ENCODE measurements at regions not wholly inside any gene's neighbourhood (a gene's known extent, or its start where the extent isn't known, plus 50 kb on each side); places are given as distances from the start of the nearest gene placed in this dataset.
A peak's percentile ranks its signal among the peaks of the same experiment; 100 is the strongest.

- H3K27me3 ChIP-seq (replicated peaks in 2 of 5; ENCODE audit: control insufficient read depth in 4 of 5, insufficient read depth in 5 of 5, low read length in 4 of 5), result no peaks in the 10 kb centered on the region
- no peak overlapping the region for H3K4me3 ChIP-seq (ENCODE audit: control insufficient read depth in 1 of 7, extremely low read depth in 1 of 7, insufficient read depth in 4 of 7, low read depth in 2 of 7, low read length in 6 of 7)
- H3K36me3 ChIP-seq (ENCODE audit: control insufficient read depth in 4 of 4, insufficient read depth in 4 of 4, low read length in 3 of 4), result no peaks in the 10 kb centered on the region
- peaks cover 0 to 18% (median 4%) of the 10 kb centered on the region in 5 experiments for H3K9me3 ChIP-seq (ENCODE audit: control extremely low read depth in 1 of 5, control insufficient read depth in 4 of 5, insufficient read depth in 2 of 5, low read depth in 1 of 5, low read length in 4 of 5)
- peaks cover 0 to 3% (median 3%) of the 10 kb centered on the region in 4 experiments for H3K4me1 ChIP-seq (ENCODE audit: control extremely low read depth in 1 of 4, control insufficient read depth in 4 of 4, insufficient read depth in 4 of 4, low read length in 3 of 4)
- no peak for DNase-seq
- POLR2A ChIA-PET, result no interaction called here
- no peak overlapping the region for H3K27ac ChIP-seq (ENCODE audit: insufficient read depth in 1 of 2, low read depth in 1 of 2, low read length in 2 of 2, poor library complexity in 1 of 2, severe bottlenecking in 2 of 2)
- CTCF ChIA-PET, result interaction anchor here (1.2 to 1.7 kb wide), 2 partner anchors 18 to 22 kb away, joined by 3 to 4 read pairs; no protein-coding TSS in a partner anchor
These were observed 151.5 kb upstream of the ATXN1 start for GRCh38 chr6:16912756-16913155.

GRCh38 chr6:16911088-16911487 is 149.8 kb upstream of the ATXN1 start:
- 94% methylated on average over 2 of the region's 3 CpGs for WGBS (ENCODE audit: insufficient coverage)
- Histone ChIP-seq H3K9me3 (ENCODE audit: control extremely low read depth in 1 of 5, control insufficient read depth in 4 of 5, insufficient read depth in 2 of 5, low read depth in 1 of 5, low read length in 4 of 5) (peaks cover 0 to 18% (median 4%) of the 10 kb centered on the region in 5 experiments), H3K4me3 (ENCODE audit: control insufficient read depth in 1 of 7, extremely low read depth in 1 of 7, insufficient read depth in 4 of 7, low read depth in 2 of 7, low read length in 6 of 7) (no peak overlapping the region), H3K27me3 (replicated peaks in 2 of 5; ENCODE audit: control insufficient read depth in 4 of 5, insufficient read depth in 5 of 5, low read length in 4 of 5) (no peaks in the 10 kb centered on the region), H3K27ac (ENCODE audit: insufficient read depth in 1 of 2, low read depth in 1 of 2, low read length in 2 of 2, poor library complexity in 1 of 2, severe bottlenecking in 2 of 2) (no peak overlapping the region), H3K4me1 (ENCODE audit: control extremely low read depth in 1 of 4, control insufficient read depth in 4 of 4, insufficient read depth in 4 of 4, low read length in 3 of 4) (peaks cover 0 to 4% (median 3%) of the 10 kb centered on the region in 4 experiments), H3K36me3 (ENCODE audit: control insufficient read depth in 4 of 4, insufficient read depth in 4 of 4, low read length in 3 of 4) (no peaks in the 10 kb centered on the region)
- POLR2A ChIA-PET, result no interaction called here
- CTCF ChIA-PET, result interaction anchor here (1.7 kb wide), 1 partner anchor 23 kb away, joined by 4 read pairs; no protein-coding TSS in a partner anchor
- no peak for DNase-seq

GRCh38 chr6:16909658-16910360 is 148.5 kb upstream of the ATXN1 start:
- no peak overlapping the region for H3K4me3 ChIP-seq (ENCODE audit: control insufficient read depth in 1 of 7, extremely low read depth in 1 of 7, insufficient read depth in 4 of 7, low read depth in 2 of 7, low read length in 6 of 7)
- no peaks in the 10 kb centered on the region for H3K36me3 ChIP-seq (ENCODE audit: control insufficient read depth in 4 of 4, insufficient read depth in 4 of 4, low read length in 3 of 4)
- peaks cover 0 to 18% (median 4%) of the 10 kb centered on the region in 5 experiments for H3K9me3 ChIP-seq (ENCODE audit: control extremely low read depth in 1 of 5, control insufficient read depth in 4 of 5, insufficient read depth in 2 of 5, low read depth in 1 of 5, low read length in 4 of 5)
- H3K27me3 ChIP-seq (replicated peaks in 2 of 5; ENCODE audit: control insufficient read depth in 4 of 5, insufficient read depth in 5 of 5, low read length in 4 of 5), result no peaks in the 10 kb centered on the region
- 76% methylated on average over 4 of the region's 4 CpGs for WGBS (ENCODE audit: insufficient coverage)
- H3K4me1 ChIP-seq (ENCODE audit: control extremely low read depth in 1 of 4, control insufficient read depth in 4 of 4, insufficient read depth in 4 of 4, low read length in 3 of 4), result peaks cover 0 to 4% (median 3%) of the 10 kb centered on the region in 4 experiments
- no peak overlapping the region for H3K27ac ChIP-seq (ENCODE audit: insufficient read depth in 1 of 2, low read depth in 1 of 2, low read length in 2 of 2, poor library complexity in 1 of 2, severe bottlenecking in 2 of 2)
- POLR2A ChIA-PET, result no interaction called here
- DNase-seq, result no peak
- CTCF ChIA-PET, result no interaction called here

GRCh38 chr6:16907991-16908390 is 146.7 kb upstream of the ATXN1 start:
- Histone ChIP-seq H3K4me1 (ENCODE audit: control extremely low read depth in 1 of 4, control insufficient read depth in 4 of 4, insufficient read depth in 4 of 4, low read length in 3 of 4) (peaks cover 0 to 9% (median 5%) of the 10 kb centered on the region in 4 experiments), H3K4me3 (ENCODE audit: control insufficient read depth in 1 of 7, extremely low read depth in 1 of 7, insufficient read depth in 4 of 7, low read depth in 2 of 7, low read length in 6 of 7) (no peak overlapping the region), H3K27ac (ENCODE audit: insufficient read depth in 1 of 2, low read depth in 1 of 2, low read length in 2 of 2, poor library complexity in 1 of 2, severe bottlenecking in 2 of 2) (no peak overlapping the region), H3K27me3 (replicated peaks in 2 of 5; ENCODE audit: control insufficient read depth in 4 of 5, insufficient read depth in 5 of 5, low read length in 4 of 5) (no peaks in the 10 kb centered on the region), H3K36me3 (ENCODE audit: control insufficient read depth in 4 of 4, insufficient read depth in 4 of 4, low read length in 3 of 4) (no peaks in the 10 kb centered on the region), H3K9me3 (ENCODE audit: control extremely low read depth in 1 of 5, control insufficient read depth in 4 of 5, insufficient read depth in 2 of 5, low read depth in 1 of 5, low read length in 4 of 5) (peaks cover 0 to 10% (median 0%) of the 10 kb centered on the region in 5 experiments)
- POLR2A ChIA-PET, result no interaction called here
- CTCF ChIA-PET, result no interaction called here
- no peak for DNase-seq
- WGBS (ENCODE audit: insufficient coverage), result no CpG with 5 or more reads among the region's 1 CpG

- Histone ChIP-seq H3K36me3 (ENCODE audit: control insufficient read depth in 4 of 4, insufficient read depth in 4 of 4, low read length in 3 of 4) (no peaks in the 10 kb centered on the region), H3K4me3 (ENCODE audit: control insufficient read depth in 1 of 7, extremely low read depth in 1 of 7, insufficient read depth in 4 of 7, low read depth in 2 of 7, low read length in 6 of 7) (no peak overlapping the region), H3K9me3 (ENCODE audit: control extremely low read depth in 1 of 5, control insufficient read depth in 4 of 5, insufficient read depth in 2 of 5, low read depth in 1 of 5, low read length in 4 of 5) (no peaks in the 10 kb centered on the region), H3K4me1 (ENCODE audit: control extremely low read depth in 1 of 4, control insufficient read depth in 4 of 4, insufficient read depth in 4 of 4, low read length in 3 of 4) (peaks cover 0 to 9% (median 5%) of the 10 kb centered on the region in 4 experiments), H3K27ac (ENCODE audit: insufficient read depth in 1 of 2, low read depth in 1 of 2, low read length in 2 of 2, poor library complexity in 1 of 2, severe bottlenecking in 2 of 2) (no peak overlapping the region), H3K27me3 (replicated peaks in 2 of 5; ENCODE audit: control insufficient read depth in 4 of 5, insufficient read depth in 5 of 5, low read length in 4 of 5) (no peaks in the 10 kb centered on the region)
- POLR2A ChIA-PET, result no interaction called here
- WGBS (ENCODE audit: insufficient coverage), result 97% methylated on average over 4 of the region's 6 CpGs
- CTCF ChIA-PET, result interaction anchor here (1.1 kb wide), 2 partner anchors 13 to 140 kb away, joined by 3 to 4 read pairs; no protein-coding TSS in a partner anchor
- DNase-seq, result no peak
These were observed 143.7 kb upstream of the ATXN1 start for GRCh38 chr6:16904957-16905356.

GRCh38 chr6:16903470-16903869 is 142.2 kb upstream of the ATXN1 start:
- no peak overlapping the region for H3K27ac ChIP-seq (ENCODE audit: insufficient read depth in 1 of 2, low read depth in 1 of 2, low read length in 2 of 2, poor library complexity in 1 of 2, severe bottlenecking in 2 of 2)
- WGBS (ENCODE audit: insufficient coverage), result 0% methylated on average over 2 of the region's 7 CpGs

GRCh38 chr6:16902502-16902901 is 141.2 kb upstream of the ATXN1 start:
- ChIA-PET CTCF (no interaction called here), POLR2A (no interaction called here)
- no peaks in the 10 kb centered on the region for H3K27me3 ChIP-seq (replicated peaks in 2 of 5; ENCODE audit: control insufficient read depth in 4 of 5, insufficient read depth in 5 of 5, low read length in 4 of 5)
- no peaks in the 10 kb centered on the region for H3K36me3 ChIP-seq (ENCODE audit: control insufficient read depth in 4 of 4, insufficient read depth in 4 of 4, low read length in 3 of 4)
- H3K9me3 ChIP-seq (ENCODE audit: control extremely low read depth in 1 of 5, control insufficient read depth in 4 of 5, insufficient read depth in 2 of 5, low read depth in 1 of 5, low read length in 4 of 5), result no peaks in the 10 kb centered on the region
- no peak for DNase-seq
- peaks cover 0 to 5% (median 2%) of the 10 kb centered on the region in 4 experiments for H3K4me1 ChIP-seq (ENCODE audit: control extremely low read depth in 1 of 4, control insufficient read depth in 4 of 4, insufficient read depth in 4 of 4, low read length in 3 of 4)
- H3K27ac ChIP-seq (ENCODE audit: insufficient read depth in 1 of 2, low read depth in 1 of 2, low read length in 2 of 2, poor library complexity in 1 of 2, severe bottlenecking in 2 of 2), result no peak overlapping the region
- no peak overlapping the region for H3K4me3 ChIP-seq (ENCODE audit: control insufficient read depth in 1 of 7, extremely low read depth in 1 of 7, insufficient read depth in 4 of 7, low read depth in 2 of 7, low read length in 6 of 7)

More at GRCh38 chr6:16903470-16903869, 142.2 kb upstream of the ATXN1 start:
- Histone ChIP-seq H3K36me3 (ENCODE audit: control insufficient read depth in 4 of 4, insufficient read depth in 4 of 4, low read length in 3 of 4) (no peaks in the 10 kb centered on the region), H3K4me1 (ENCODE audit: control extremely low read depth in 1 of 4, control insufficient read depth in 4 of 4, insufficient read depth in 4 of 4, low read length in 3 of 4) (peaks cover 0 to 9% (median 5%) of the 10 kb centered on the region in 4 experiments), H3K9me3 (ENCODE audit: control extremely low read depth in 1 of 5, control insufficient read depth in 4 of 5, insufficient read depth in 2 of 5, low read depth in 1 of 5, low read length in 4 of 5) (no peaks in the 10 kb centered on the region), H3K4me3 (ENCODE audit: control insufficient read depth in 1 of 7, extremely low read depth in 1 of 7, insufficient read depth in 4 of 7, low read depth in 2 of 7, low read length in 6 of 7) (no peak overlapping the region), H3K27me3 (replicated peaks in 2 of 5; ENCODE audit: control insufficient read depth in 4 of 5, insufficient read depth in 5 of 5, low read length in 4 of 5) (no peaks in the 10 kb centered on the region)
- peak in 2 of 3 donors; percentile 10 to 28 for DNase-seq
- ChIA-PET CTCF (no interaction called here), POLR2A (no interaction called here)

Measured in common myeloid progenitor, CD34-positive (primary cell).